ENCODE measurements at regions not wholly inside any gene's neighbourhood (a gene's known extent, or its start where the extent isn't known, plus 50 kb on each side); places are given as distances from the start of the nearest gene placed in this dataset.

DNA sequence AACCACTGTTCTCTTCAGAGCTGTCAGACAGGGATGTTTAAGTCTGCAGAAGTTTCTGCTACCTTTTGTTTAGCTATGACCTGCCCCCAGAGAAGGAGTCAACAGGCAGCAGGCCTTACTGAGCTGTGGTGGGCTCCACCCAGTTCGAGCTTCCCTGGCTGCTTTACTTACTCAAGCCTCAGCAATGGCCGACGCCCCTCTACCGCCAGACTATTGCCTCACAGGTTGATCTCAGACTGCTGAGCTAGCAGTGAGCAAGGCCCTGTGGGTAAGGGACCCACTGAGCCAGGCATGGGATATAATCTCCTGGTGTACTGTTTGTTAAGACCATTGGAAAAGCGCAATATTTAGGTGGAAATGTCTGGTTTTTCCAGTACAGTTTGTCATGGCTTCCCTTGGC is 229.6 kb downstream of the TMEM167A start:
- Histone ChIP-seq H3K27me3 (ENCODE audit: control insufficient read depth, insufficient read depth, low read length) (no peaks in the 10 kb centered on the region), H3K36me3 (ENCODE audit: control insufficient read depth, insufficient read depth, low read length) (no peaks in the 10 kb centered on the region), H3K27ac (ENCODE audit: low read depth, low read length) (no peak overlapping the region)

DNA sequence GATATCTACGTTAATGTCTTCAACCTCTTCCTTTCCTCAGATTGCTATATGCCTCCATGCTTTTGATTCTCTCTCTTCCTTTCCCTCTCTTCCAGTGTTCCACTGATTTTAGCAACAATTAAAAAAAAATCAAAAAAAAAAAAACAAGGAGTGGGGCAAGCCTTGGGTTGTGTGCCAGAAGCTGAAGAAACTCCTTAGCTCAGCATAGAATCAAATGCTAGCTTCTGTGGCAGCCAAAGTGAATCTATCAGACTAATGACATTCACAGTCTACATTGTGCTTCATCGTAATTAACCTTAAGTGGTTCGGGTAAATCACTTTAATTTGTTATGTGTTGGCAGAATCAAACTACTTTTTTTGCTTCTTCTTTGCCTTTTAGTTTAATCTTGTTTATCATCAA is 237.3 kb downstream of the TMEM167A start:
- Histone ChIP-seq H3K4me1 (ENCODE audit: control insufficient read depth, insufficient read depth, low read length) (no peaks in the 10 kb centered on the region), H3K36me3 (ENCODE audit: control insufficient read depth, insufficient read depth, low read length) (no peaks in the 10 kb centered on the region), H3K9ac (ENCODE audit: low read depth, low read length) (no peak overlapping the region), H3K27ac (ENCODE audit: low read depth, low read length) (no peak overlapping the region), H3K9me3 (ENCODE audit: control insufficient read depth, insufficient read depth, low read length) (peaks cover 13% of the 10 kb centered on the region), H3K27me3 (ENCODE audit: control insufficient read depth, insufficient read depth, low read length) (no peaks in the 10 kb centered on the region), H3K4me3 (ENCODE audit: low read depth, low read length) (no peak overlapping the region)

More for the DNA sequence above, 229.6 kb downstream of the TMEM167A start:
- Histone ChIP-seq H3K4me1 (ENCODE audit: control insufficient read depth, insufficient read depth, low read length) (no peaks in the 10 kb centered on the region), H3K4me3 (ENCODE audit: low read depth, low read length) (no peak overlapping the region), H3K9me3 (ENCODE audit: control insufficient read depth, insufficient read depth, low read length) (no peaks in the 10 kb centered on the region), H3K9ac (ENCODE audit: low read depth, low read length) (no peak overlapping the region)

DNA sequence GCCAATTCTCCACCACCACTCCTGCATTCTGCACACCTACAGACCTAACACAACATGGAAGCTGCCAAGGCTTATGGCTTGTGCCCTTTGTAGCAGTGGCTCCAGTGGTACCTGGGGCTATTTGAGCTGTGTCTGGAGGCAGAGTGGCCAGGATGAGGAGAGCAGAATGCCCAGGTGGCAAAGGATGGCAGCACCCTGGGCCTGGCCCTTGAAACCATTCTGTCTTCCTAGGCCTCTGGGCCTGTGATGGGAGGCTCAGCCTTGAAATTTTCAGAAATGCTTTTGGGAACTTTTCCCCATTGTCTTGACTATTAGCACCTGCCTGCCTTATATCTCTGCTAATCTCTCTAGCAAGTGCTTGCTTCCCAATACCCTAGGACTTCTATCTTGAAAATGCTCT is 241.7 kb downstream of the TMEM167A start:
- no peak overlapping the region for H3K4me3 ChIP-seq (ENCODE audit: low read depth, low read length)
- H3K9me3 ChIP-seq (ENCODE audit: control insufficient read depth, insufficient read depth, low read length), result peaks cover 17% of the 10 kb centered on the region
- no peaks in the 10 kb centered on the region for H3K27me3 ChIP-seq (ENCODE audit: control insufficient read depth, insufficient read depth, low read length)
- no peaks in the 10 kb centered on the region for H3K36me3 ChIP-seq (ENCODE audit: control insufficient read depth, insufficient read depth, low read length)
- H3K4me1 ChIP-seq (ENCODE audit: control insufficient read depth, insufficient read depth, low read length), result peaks cover 7% of the 10 kb centered on the region
- H3K9ac ChIP-seq (ENCODE audit: low read depth, low read length), result no peak overlapping the region
- H3K27ac ChIP-seq (ENCODE audit: low read depth, low read length), result no peak overlapping the region

DNA sequence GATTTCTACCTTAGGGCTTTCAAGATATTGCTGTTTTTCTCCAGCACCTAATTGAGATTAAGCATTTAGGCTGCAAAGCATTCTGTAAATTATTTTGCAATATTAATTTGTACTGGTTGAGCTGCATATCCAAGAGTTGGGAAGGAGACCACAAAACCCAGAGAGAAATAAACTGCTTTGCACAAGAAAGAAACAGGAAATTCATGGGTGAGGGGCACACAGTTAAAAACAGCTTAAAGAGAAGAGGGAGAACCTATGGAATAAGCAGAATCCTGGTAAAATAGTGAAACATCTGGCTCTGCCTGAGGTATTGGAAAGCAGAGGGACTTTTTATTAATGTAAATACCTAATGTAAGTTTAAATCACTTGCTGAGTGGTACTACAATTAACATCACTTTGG is 243.0 kb downstream of the TMEM167A start:
- no peak overlapping the region for H3K9ac ChIP-seq (ENCODE audit: low read depth, low read length)
- no peaks in the 10 kb centered on the region for H3K27me3 ChIP-seq (ENCODE audit: control insufficient read depth, insufficient read depth, low read length)
- peak overlapping the region; percentile 12; the same call in 1 of the 2 replicates for H3K4me3 ChIP-seq (ENCODE audit: low read depth, low read length)
- peak overlapping the region; percentile 67 for H3K27ac ChIP-seq (ENCODE audit: low read depth, low read length)
- peaks cover 17% of the 10 kb centered on the region for H3K9me3 ChIP-seq (ENCODE audit: control insufficient read depth, insufficient read depth, low read length)
- no peaks in the 10 kb centered on the region for H3K36me3 ChIP-seq (ENCODE audit: control insufficient read depth, insufficient read depth, low read length)
- peaks cover 7% of the 10 kb centered on the region for H3K4me1 ChIP-seq (ENCODE audit: control insufficient read depth, insufficient read depth, low read length)

DNA sequence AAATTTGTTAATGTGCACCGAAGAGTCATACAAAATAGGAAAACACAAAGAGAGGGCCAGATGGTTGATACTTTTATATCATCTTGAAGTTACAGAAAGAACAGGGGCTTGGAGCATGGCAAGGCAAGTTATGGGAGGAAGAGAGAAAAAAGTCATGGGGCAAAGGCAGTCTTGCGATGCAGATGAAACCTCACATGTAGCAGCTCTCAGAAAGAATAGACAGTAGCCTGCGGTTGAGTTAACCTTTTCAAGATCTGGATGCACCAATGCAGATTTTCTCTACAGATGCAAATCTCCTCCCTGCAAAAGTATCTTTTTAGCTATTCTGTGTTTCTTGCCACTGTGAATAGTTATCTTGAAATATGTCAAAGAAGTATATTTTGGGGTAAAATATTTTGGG is 243.9 kb downstream of the TMEM167A start:
- Histone ChIP-seq H3K36me3 (ENCODE audit: control insufficient read depth, insufficient read depth, low read length) (no peaks in the 10 kb centered on the region), H3K4me3 (ENCODE audit: low read depth, low read length) (no peak overlapping the region), H3K4me1 (ENCODE audit: control insufficient read depth, insufficient read depth, low read length) (peaks cover 7% of the 10 kb centered on the region), H3K27me3 (ENCODE audit: control insufficient read depth, insufficient read depth, low read length) (no peaks in the 10 kb centered on the region), H3K9me3 (ENCODE audit: control insufficient read depth, insufficient read depth, low read length) (peaks cover 17% of the 10 kb centered on the region), H3K9ac (ENCODE audit: low read depth, low read length) (no peak overlapping the region), H3K27ac (ENCODE audit: low read depth, low read length) (no peak overlapping the region)

DNA sequence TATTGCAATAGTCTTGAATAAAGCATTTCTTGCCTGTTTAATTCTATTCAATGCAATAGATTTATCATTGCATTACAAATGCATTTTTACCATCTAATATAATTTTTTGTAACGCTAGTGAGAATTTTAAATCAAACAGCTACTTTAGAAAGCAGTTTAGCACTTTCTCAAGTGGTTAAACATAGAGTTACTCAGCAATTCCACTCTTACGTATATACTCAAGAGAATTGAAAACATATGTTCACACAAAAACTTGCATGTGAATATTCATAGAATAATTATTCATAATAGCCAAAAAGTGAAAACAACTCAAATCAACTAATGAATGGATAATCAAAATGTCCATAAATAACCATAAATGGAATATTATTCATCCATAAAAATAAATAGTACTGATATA is 244.7 kb downstream of the TMEM167A start:
- Histone ChIP-seq H3K36me3 (ENCODE audit: control insufficient read depth, insufficient read depth, low read length) (no peaks in the 10 kb centered on the region), H3K4me3 (ENCODE audit: low read depth, low read length) (no peak overlapping the region), H3K27me3 (ENCODE audit: control insufficient read depth, insufficient read depth, low read length) (no peaks in the 10 kb centered on the region), H3K4me1 (ENCODE audit: control insufficient read depth, insufficient read depth, low read length) (peaks cover 7% of the 10 kb centered on the region), H3K9ac (ENCODE audit: low read depth, low read length) (no peak overlapping the region), H3K9me3 (ENCODE audit: control insufficient read depth, insufficient read depth, low read length) (peaks cover 17% of the 10 kb centered on the region), H3K27ac (ENCODE audit: low read depth, low read length) (no peak overlapping the region)

DNA sequence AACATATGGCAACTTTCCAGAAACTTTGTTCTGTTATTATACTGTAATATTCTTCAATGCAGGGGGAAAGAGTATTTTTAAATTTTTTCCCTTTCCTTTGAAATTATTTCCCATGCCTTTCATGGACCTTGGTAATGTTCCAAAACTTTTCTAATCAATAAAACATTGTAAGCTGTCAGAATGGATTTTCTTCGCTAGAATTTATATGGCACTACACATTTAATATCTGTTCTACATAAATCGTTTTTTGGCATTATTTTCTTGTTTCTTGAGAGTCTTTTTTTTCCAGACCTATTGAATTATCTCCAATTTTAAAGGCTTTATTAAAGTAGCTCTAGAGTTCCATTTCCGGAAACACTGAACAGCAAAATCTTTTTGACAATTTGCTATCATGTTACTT is 249.0 kb downstream of the TMEM167A start:
- Histone ChIP-seq H3K27ac (ENCODE audit: low read depth, low read length) (no peak overlapping the region), H3K9me3 (ENCODE audit: control insufficient read depth, insufficient read depth, low read length) (no peaks in the 10 kb centered on the region), H3K27me3 (ENCODE audit: control insufficient read depth, insufficient read depth, low read length) (no peaks in the 10 kb centered on the region), H3K4me1 (ENCODE audit: control insufficient read depth, insufficient read depth, low read length) (no peaks in the 10 kb centered on the region; the same call in 1 of the 2 replicates), H3K9ac (ENCODE audit: low read depth, low read length) (no peak overlapping the region), H3K36me3 (ENCODE audit: control insufficient read depth, insufficient read depth, low read length) (no peaks in the 10 kb centered on the region), H3K4me3 (ENCODE audit: low read depth, low read length) (no peak overlapping the region)

DNA sequence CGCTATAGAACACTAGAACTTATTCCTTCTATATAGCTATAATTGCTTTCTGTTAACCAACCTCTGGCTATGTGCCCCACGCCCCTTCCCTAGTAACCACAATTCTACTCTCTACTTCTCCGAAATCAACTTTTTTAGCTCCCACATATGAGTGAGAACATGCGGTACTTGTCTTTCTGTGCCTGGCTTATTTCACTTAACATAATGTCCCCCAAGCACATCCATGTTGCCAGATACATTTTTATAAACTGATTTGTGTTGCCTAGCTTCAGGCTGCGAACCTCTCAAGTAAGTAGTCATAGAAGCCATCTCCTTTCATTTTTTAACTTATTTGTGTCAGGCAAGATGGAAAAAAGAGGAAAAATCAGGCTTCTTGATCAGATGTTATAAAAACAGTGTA is 249.5 kb downstream of the TMEM167A start:
- no peak overlapping the region for H3K27ac ChIP-seq (ENCODE audit: low read depth, low read length)
- no peak overlapping the region for H3K4me3 ChIP-seq (ENCODE audit: low read depth, low read length)
- no peaks in the 10 kb centered on the region for H3K27me3 ChIP-seq (ENCODE audit: control insufficient read depth, insufficient read depth, low read length)
- H3K36me3 ChIP-seq (ENCODE audit: control insufficient read depth, insufficient read depth, low read length), result no peaks in the 10 kb centered on the region
- H3K4me1 ChIP-seq (ENCODE audit: control insufficient read depth, insufficient read depth, low read length), result no peaks in the 10 kb centered on the region
- no peaks in the 10 kb centered on the region for H3K9me3 ChIP-seq (ENCODE audit: control insufficient read depth, insufficient read depth, low read length)
- H3K9ac ChIP-seq (ENCODE audit: low read depth, low read length), result no peak overlapping the region

DNA sequence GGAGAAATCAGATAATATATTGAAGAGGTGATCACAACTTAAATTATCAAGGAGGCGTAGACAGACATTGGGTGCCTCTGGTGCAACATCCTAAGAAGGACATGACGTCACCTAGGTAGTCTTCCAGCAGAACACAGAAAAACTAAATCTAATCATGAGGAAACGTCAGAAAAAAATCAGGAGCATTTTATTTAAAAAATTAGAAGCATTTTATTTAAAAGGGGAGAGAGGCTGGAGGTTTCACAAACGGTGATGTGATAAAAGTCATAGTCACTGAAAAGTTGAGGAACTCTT is 254.6 kb downstream of the TMEM167A start:
- H3K36me3 ChIP-seq (ENCODE audit: control insufficient read depth, insufficient read depth, low read length), result no peaks in the 10 kb centered on the region
- no peak overlapping the region for H3K9ac ChIP-seq (ENCODE audit: low read depth, low read length)
- H3K9me3 ChIP-seq (ENCODE audit: control insufficient read depth, insufficient read depth, low read length), result no peaks in the 10 kb centered on the region
- H3K27me3 ChIP-seq (ENCODE audit: control insufficient read depth, insufficient read depth, low read length), result no peaks in the 10 kb centered on the region
- peak overlapping the region; percentile 75 for H3K27ac ChIP-seq (ENCODE audit: low read depth, low read length)
- H3K4me3 ChIP-seq (ENCODE audit: low read depth, low read length), result no peak overlapping the region
- H3K4me1 ChIP-seq (ENCODE audit: control insufficient read depth, insufficient read depth, low read length), result peaks cover 15% of the 10 kb centered on the region

DNA sequence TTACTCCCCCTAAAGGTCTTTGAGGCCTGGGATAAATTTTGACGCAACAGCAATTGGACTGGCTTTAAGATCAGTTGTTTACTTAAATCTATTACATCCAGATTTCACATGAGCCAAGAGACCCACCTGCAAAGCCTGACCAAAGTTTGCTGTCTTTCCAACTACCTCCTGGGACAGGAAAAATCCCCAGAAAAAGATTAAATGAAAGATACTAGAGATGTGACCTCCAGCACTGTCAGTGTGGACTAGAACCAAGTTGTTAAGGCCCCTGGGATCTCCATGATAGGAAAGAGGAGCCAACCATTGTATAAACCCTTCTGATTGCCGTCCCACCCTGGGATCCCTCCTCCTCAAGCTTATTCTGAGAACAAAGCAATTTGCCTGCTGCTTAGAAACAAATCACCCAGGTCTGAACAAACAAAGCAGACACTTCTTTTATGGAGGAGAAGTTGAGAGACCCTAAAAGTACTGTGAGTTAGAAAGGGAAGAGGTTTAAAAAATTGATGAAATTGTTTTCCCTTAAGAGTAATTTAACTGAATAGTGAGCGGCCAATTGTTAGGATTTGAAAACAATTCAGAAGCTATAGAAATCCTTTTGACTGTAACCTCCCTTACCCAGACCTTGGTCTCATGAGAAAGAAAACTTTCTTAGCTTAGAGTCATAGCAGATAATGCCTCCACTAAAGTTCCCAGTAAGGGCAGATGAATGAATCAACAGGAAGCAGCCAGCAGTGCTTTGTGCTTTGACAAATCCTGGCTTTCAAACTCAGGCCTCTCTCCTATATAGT is 255.2 kb downstream of the TMEM167A start:
- Histone ChIP-seq H3K4me3 (ENCODE audit: low read depth, low read length) (no peak overlapping the region), H3K9ac (ENCODE audit: low read depth, low read length) (no peak overlapping the region), H3K36me3 (ENCODE audit: control insufficient read depth, insufficient read depth, low read length) (no peaks in the 10 kb centered on the region), H3K4me1 (ENCODE audit: control insufficient read depth, insufficient read depth, low read length) (peaks cover 15% of the 10 kb centered on the region), H3K27me3 (ENCODE audit: control insufficient read depth, insufficient read depth, low read length) (no peaks in the 10 kb centered on the region), H3K27ac (ENCODE audit: low read depth, low read length) (peak overlapping the region; percentile 75), H3K9me3 (ENCODE audit: control insufficient read depth, insufficient read depth, low read length) (no peaks in the 10 kb centered on the region)

DNA sequence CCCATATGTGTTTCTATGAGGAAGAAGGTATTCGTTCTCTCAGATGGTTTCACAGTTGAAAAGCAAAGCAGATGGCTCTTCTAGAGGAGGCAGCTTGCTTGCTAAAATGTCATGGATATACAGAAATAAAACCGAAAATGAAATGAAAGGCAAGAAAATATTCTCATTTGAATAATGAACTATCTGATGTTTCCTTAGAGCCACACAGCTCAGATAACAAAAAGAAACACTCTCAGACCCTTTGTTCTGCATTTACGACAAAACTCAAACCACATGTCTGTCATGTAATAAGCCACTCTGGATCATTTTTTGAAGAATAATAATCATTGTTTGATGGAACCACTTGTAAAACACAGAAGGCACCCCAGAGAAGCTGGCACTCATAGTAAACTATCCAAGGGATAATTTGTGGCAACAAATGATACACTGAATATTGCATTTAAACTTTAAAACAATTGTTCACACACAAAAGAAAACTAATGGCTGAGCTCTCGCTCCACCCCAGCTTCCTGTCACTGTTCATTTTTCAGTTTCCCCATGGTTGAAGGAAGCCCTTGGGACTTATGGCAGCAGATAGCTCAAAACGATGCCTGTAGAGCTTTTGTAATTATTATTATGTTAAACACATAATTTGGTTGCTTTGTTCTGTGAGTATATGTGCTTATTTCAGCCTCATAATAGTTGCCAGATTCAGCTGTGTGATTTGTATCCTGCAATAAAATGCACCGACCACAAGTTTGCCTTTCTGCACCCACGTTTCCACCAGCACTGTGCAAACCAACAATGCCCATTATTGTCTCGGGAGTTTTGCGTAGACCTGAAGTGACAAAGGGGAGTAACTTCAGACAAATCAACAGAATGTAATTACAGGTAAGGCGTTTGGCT is 256.0 kb downstream of the TMEM167A start:
- Histone ChIP-seq H3K9ac (ENCODE audit: low read depth, low read length) (no peak overlapping the region), H3K27ac (ENCODE audit: low read depth, low read length) (peak overlapping the region; percentile 75), H3K36me3 (ENCODE audit: control insufficient read depth, insufficient read depth, low read length) (no peaks in the 10 kb centered on the region), H3K4me3 (ENCODE audit: low read depth, low read length) (no peak overlapping the region), H3K9me3 (ENCODE audit: control insufficient read depth, insufficient read depth, low read length) (no peaks in the 10 kb centered on the region), H3K27me3 (ENCODE audit: control insufficient read depth, insufficient read depth, low read length) (no peaks in the 10 kb centered on the region), H3K4me1 (ENCODE audit: control insufficient read depth, insufficient read depth, low read length) (peaks cover 15% of the 10 kb centered on the region)
